Naive thymus-derived CD4-positive, alpha-beta T cell (primary cell): ENCODE measurements at regions not wholly inside any gene's neighbourhood (a gene's known extent, or its start where the extent isn't known, plus 50 kb on each side); places are given as distances from the start of the nearest gene placed in this dataset.
"Not testable (repeated sequence)": the region's sequence is repeated elsewhere in the genome, so short reads cannot be mapped to it uniquely, and the experiment has no call there.

Experiments
- ATAC-seq: fragments of 150-1000 bp; cut with Tn5 transposase; 2 replicates; pipeline ENCODE4 v1.10.0; 2021; ENCODE audit warnings: mild to moderate bottlenecking, moderate library complexity
- CTCF ChIA-PET: fragments of 350-600 bp; sonication (Branson Sonifier 250); formaldehyde crosslinking; loops from one replicate; lab custom pipeline; 2021; ENCODE audit warnings: antibody characterized with exemption; lab: Charles Lee
- POLR2A ChIA-PET: fragments of 350-600 bp; sonication (Branson Sonifier 250); formaldehyde crosslinking; loops from one replicate; lab custom pipeline; 2021; ENCODE audit warnings: antibody characterized with exemption, inconsistent platforms; lab: Charles Lee
- DNase-seq, 9 donors: peaks; one replicate each; pipeline versions ENCODE4 v3.0.0 to v3.0.0-alpha.2; 2020 to 2022; ENCODE audit warnings: mixed read lengths in 1 of 9
- H3K27ac ChIP-seq: one replicate; pipeline ENCODE4 v1.7.0; 2013; ENCODE audit warnings: mild to moderate bottlenecking, low read depth, low read length, moderate library complexity
- H3K27me3 ChIP-seq, 2 donors: one replicate each; pipeline ENCODE4 v1.7.0; 2013; ENCODE audit warnings: low read length in 2 of 2, mild to moderate bottlenecking in 2 of 2, moderate library complexity in 2 of 2; ENCODE audit not compliant: control insufficient read depth in 2 of 2, insufficient read depth in 2 of 2
- H3K36me3 ChIP-seq, 3 experiments: 1 replicate in 2 of 3; 2 replicates in 1 of 3; pipeline ENCODE4 v1.7.0; 2013; ENCODE audit warnings: low read length in 3 of 3, mild to moderate bottlenecking in 3 of 3, moderate library complexity in 1 of 3; ENCODE audit not compliant: insufficient read depth in 3 of 3, control insufficient read depth in 2 of 3
- H3K4me1 ChIP-seq, 2 donors: one replicate each; pipeline ENCODE4 v1.7.0; 2013; ENCODE audit warnings: low read length in 2 of 2, mild to moderate bottlenecking in 2 of 2, moderate library complexity in 1 of 2; ENCODE audit not compliant: control insufficient read depth in 2 of 2, insufficient read depth in 2 of 2
- H3K4me3 ChIP-seq: 2 replicates; pipeline ENCODE4 v1.7.0; 2013; ENCODE audit warnings: mild to moderate bottlenecking, low read length
- H3K9me3 ChIP-seq, 3 experiments: 1 replicate in 2 of 3; 2 replicates in 1 of 3; pipeline ENCODE4 v1.7.0; 2013; ENCODE audit warnings: low read length in 3 of 3; ENCODE audit not compliant: control insufficient read depth in 2 of 3
- H3K27ac Mint-ChIP-seq, 9 donors: one replicate each; pipeline ENCODE4 v1.8.0; 2020 to 2022; ENCODE audit warnings: mixed read lengths in 9 of 9, mild to moderate bottlenecking in 8 of 9, moderate library complexity in 5 of 9, inconsistent platforms in 2 of 9
- H3K27me3 Mint-ChIP-seq, 5 donors: one replicate each; pipeline ENCODE4 v1.8.0; 2021 to 2022; ENCODE audit warnings: mixed read lengths in 5 of 5, mild to moderate bottlenecking in 1 of 5
- H3K36me3 Mint-ChIP-seq, 5 donors: one replicate each; pipeline ENCODE4 v1.8.0; 2020 to 2022; ENCODE audit warnings: mixed read lengths in 5 of 5, mild to moderate bottlenecking in 3 of 5, inconsistent platforms in 1 of 5
- H3K4me1 Mint-ChIP-seq, 7 donors: one replicate each; pipeline ENCODE4 v1.8.0; 2020 to 2022; ENCODE audit warnings: mixed read lengths in 7 of 7, mild to moderate bottlenecking in 3 of 7, inconsistent platforms in 1 of 7
- H3K4me3 Mint-ChIP-seq, 10 donors: one replicate each; pipeline ENCODE4 v1.8.0; 2020 to 2022; ENCODE audit warnings: mild to moderate bottlenecking in 10 of 10, mixed read lengths in 10 of 10, moderate library complexity in 6 of 10, inconsistent platforms in 2 of 10
- H3K9me3 Mint-ChIP-seq, 11 donors: one replicate each; pipeline ENCODE4 v1.8.0; 2020 to 2022; ENCODE audit warnings: mixed read lengths in 11 of 11, mild to moderate bottlenecking in 4 of 11, inconsistent platforms in 1 of 11, moderate library complexity in 1 of 11
- intact Hi-C, 2 donors: fragments of 100-400 bp; cut with micrococcal nuclease; formaldehyde crosslinking; loops; one replicate each; pipeline ENCODE4 v1.15.1; 2023

DNA sequence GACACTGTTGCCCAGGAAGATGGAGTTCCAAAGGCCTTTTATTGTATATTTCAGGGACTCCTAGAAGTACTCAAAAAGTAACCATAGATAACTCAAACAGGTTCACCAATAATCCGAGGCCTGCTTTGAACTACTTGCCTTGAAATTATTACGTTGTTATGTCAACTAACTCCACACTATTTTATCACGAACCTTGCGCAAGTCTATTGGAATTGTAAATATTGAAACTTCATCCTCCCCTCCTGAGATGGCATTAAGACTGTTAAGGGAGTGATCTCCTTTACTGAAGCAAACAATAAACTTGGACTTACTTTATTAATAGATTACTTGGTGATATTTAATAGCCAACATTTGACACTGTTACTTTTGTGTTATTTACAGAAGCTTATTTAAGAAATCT lies 199.6 kb upstream of the GADL1 start:
- no peak overlapping the region for H3K4me3 Mint-ChIP-seq
- peaks cover 0 to 21% (median 9%) of the 10 kb centered on the region in 7 donors for H3K4me1 Mint-ChIP-seq
- H3K9me3 Mint-ChIP-seq: peaks cover 0 to 2% (median 0%) of the 10 kb centered on the region in 11 donors
- H3K36me3 Mint-ChIP-seq: peaks cover 0 to 5% (median 0%) of the 10 kb centered on the region in 5 donors
- DNase-seq (no peak), ATAC-seq (no peak)
- no peaks in the 10 kb centered on the region for H3K27me3 ChIP-seq
- no peaks in the 10 kb centered on the region for H3K36me3 ChIP-seq
- intact Hi-C loops: no loop called here
- H3K27ac Mint-ChIP-seq: no peak overlapping the region
- H3K27me3 Mint-ChIP-seq: peaks cover 0 to 5% (median 0%) of the 10 kb centered on the region in 5 donors
- no peak overlapping the region for H3K4me3 ChIP-seq
- no peaks in the 10 kb centered on the region for H3K9me3 ChIP-seq
- ChIA-PET POLR2A (no interaction called here), CTCF (no interaction called here)
- H3K4me1 ChIP-seq: no peaks in the 10 kb centered on the region
- H3K27ac ChIP-seq: no peak overlapping the region

GRCh38 chr3:31095255-31095654 lies 200.8 kb upstream of the GADL1 start:
- ATAC-seq: no peak
- no peak overlapping the region for H3K27ac ChIP-seq
- intact Hi-C loops: no loop called here

DNA sequence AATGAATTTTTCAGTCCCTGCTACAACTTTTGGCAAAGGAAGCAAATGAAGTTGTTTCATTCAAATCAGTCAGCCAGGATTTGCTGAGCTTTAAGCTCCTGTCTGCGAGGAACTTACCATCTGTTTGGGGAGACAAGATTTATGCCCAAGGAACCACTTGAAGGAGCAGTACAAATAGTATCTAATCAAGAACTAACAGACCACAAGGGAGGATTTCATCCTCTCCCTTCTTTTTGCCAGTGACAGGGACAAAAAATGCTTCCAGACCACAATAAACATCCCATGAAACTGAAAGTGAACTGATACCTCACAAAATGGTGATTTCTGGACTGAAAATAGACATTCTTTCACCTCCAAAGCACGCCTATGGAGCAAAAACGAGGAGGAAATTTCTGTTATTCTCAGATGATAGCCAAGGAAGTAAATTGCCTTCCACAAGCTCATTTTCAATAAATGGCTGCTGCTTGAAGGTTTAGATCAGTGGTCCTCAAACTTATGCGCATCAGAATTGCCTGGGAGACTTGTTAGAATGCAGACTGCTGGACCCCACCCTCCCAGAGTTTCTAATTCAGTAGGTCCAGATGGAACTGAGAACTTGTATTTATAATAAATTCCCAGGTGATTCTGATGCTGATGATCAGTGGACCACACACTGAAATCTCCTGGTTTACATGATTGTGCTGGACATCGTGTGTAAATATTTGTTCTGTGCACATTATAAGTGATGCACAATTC lies 202.4 kb upstream of the GADL1 start:
- intact Hi-C loops: no loop called here
- ATAC-seq (no peak), DNase-seq (no peak)
- ChIA-PET POLR2A (no interaction called here), CTCF (no interaction called here)
- no peaks in the 10 kb centered on the region for H3K4me1 ChIP-seq
- H3K27me3 ChIP-seq: no peaks in the 10 kb centered on the region
- no peaks in the 10 kb centered on the region for H3K36me3 ChIP-seq
- peak overlapping the region in 1 of 9 donors; percentile 31 for H3K27ac Mint-ChIP-seq
- peaks cover 2 to 24% (median 13%) of the 10 kb centered on the region in 7 donors for H3K4me1 Mint-ChIP-seq
- H3K9me3 ChIP-seq: no peaks in the 10 kb centered on the region
- H3K27me3 Mint-ChIP-seq: peaks cover 0 to 5% (median 0%) of the 10 kb centered on the region in 5 donors
- H3K4me3 ChIP-seq: no peak overlapping the region
- H3K36me3 Mint-ChIP-seq: peaks cover 0 to 10% (median 0%) of the 10 kb centered on the region in 5 donors
- H3K9me3 Mint-ChIP-seq: peaks cover 0 to 4% (median 0%) of the 10 kb centered on the region in 11 donors
- H3K27ac ChIP-seq: no peak overlapping the region
- peak overlapping the region in 1 of 10 donors; percentile 57 for H3K4me3 Mint-ChIP-seq

More at GRCh38 chr3:31095255-31095654, 200.8 kb upstream of the GADL1 start:
- Histone ChIP-seq H3K4me3 (no peak overlapping the region), H3K27me3 (no peaks in the 10 kb centered on the region), H3K36me3 (no peaks in the 10 kb centered on the region), H3K4me1 (no peaks in the 10 kb centered on the region), H3K9me3 (no peaks in the 10 kb centered on the region)
- Mint-ChIP-seq H3K4me1 (peaks cover 0 to 21% (median 9%) of the 10 kb centered on the region in 7 donors), H3K27me3 (peaks cover 0 to 5% (median 0%) of the 10 kb centered on the region in 5 donors), H3K27ac (no peak overlapping the region), H3K4me3 (no peak overlapping the region), H3K9me3 (peaks cover 0 to 4% (median 0%) of the 10 kb centered on the region in 11 donors), H3K36me3 (peaks cover 0 to 5% (median 0%) of the 10 kb centered on the region in 5 donors)
- POLR2A ChIA-PET: no interaction called here
- no peak for DNase-seq
- CTCF ChIA-PET: interaction anchor here (0.6 kb wide), 1 partner anchor 1365 kb away, joined by 9 read pairs; no protein-coding TSS in a partner anchor

DNA sequence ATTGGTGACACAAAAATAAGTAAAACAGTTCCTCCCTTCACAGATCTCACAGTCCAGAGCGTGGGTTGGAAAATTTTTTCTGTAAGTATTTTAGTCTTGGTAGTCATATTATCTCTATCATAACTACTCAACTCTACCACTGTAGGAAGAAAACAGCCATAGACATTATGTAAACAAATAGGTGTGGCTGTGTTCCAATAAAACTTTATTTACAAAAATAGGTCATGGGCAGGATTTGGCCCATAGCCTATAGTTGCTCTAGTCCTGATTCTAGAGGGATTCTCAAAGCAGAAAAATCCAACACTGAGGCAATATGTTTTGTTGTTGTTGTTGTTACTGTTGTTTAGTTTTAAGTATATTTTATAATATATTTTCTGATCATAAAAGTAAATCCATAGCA lies 206.1 kb upstream of the GADL1 start:
- Mint-ChIP-seq H3K27ac (no peak overlapping the region), H3K4me3 (no peak overlapping the region), H3K36me3 (peaks cover 0 to 14% (median 0%) of the 10 kb centered on the region in 5 donors), H3K9me3 (peaks cover 0 to 9% (median 0%) of the 10 kb centered on the region in 11 donors), H3K27me3 (no peaks in the 10 kb centered on the region), H3K4me1 (peaks cover 2 to 28% (median 13%) of the 10 kb centered on the region in 7 donors)
- Histone ChIP-seq H3K27me3 (no peaks in the 10 kb centered on the region), H3K9me3 (no peaks in the 10 kb centered on the region), H3K36me3 (no peaks in the 10 kb centered on the region), H3K4me1 (no peaks in the 10 kb centered on the region), H3K4me3 (no peak overlapping the region), H3K27ac (no peak overlapping the region)
- intact Hi-C loops: no loop called here
- ATAC-seq (no peak), DNase-seq (no peak)
- ChIA-PET POLR2A (no interaction called here), CTCF (no interaction called here)

DNA sequence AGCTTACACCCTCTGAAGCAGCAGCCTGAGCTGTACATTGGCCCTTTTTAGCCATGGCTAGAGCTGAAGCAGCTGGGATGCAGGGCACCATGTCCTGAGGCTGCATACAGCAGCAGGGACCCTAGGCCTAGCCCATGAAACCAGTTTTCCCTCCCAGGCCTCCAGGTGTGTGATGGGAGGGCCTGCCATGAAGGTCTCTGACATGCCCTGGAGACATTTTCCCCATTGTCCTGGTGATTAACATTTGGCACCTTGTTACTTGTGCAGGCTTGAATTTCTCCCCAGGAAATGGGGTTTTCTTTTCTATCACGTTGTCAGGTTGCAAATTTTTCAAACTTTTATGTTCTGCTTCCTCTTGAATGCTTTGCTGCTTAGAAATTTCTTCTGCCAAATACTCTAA lies 206.8 kb upstream of the GADL1 start:
- intact Hi-C loops, POLR2A ChIA-PET: not testable (repeated sequence)
- peaks cover 2 to 31% (median 9%) of the 10 kb centered on the region in 7 donors for H3K4me1 Mint-ChIP-seq

DNA sequence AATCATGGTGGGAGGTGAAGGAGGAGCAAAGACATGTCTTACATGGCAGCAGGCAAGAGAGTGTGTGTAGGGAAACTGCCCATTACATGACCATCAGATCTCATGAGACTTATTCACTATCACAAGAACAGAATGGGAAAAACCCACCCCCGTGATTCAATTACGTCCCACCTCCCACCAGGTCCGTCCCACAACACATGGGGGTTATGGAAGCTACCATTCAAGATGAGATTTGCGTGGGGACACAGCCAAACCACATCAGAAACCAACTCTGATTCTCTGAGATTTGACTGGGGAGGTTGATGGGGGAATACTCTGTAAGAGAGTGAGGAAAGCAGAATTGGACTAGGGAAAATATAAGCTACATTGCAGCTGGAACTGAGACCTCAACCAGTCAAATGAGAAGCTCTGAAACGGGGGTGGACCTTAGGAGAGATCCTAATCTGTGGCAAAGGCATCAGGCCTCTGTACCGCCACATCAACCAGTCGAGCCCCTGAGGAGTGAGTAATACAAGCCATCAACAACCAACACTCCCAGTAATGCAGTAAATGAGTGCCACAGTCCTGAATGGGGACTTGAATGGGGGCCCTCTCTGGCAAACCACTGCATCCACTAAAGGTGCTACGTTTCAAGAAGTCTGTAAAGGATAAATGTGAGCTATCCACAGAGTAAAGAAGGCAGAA lies 207.9 kb upstream of the GADL1 start:
- peak overlapping the region in 1 of 9 donors; percentile 7 for H3K27ac Mint-ChIP-seq
- no peaks in the 10 kb centered on the region for H3K27me3 Mint-ChIP-seq
- peaks cover 0 to 11% (median 0%) of the 10 kb centered on the region in 5 donors for H3K36me3 Mint-ChIP-seq
- DNase-seq (peak in 1 of 9 donors; percentile 39), ATAC-seq (no peak)
- H3K27me3 ChIP-seq: no peaks in the 10 kb centered on the region
- peaks cover 0 to 9% (median 0%) of the 10 kb centered on the region in 11 donors for H3K9me3 Mint-ChIP-seq
- peaks cover 0 to 29% (median 4%) of the 10 kb centered on the region in 7 donors for H3K4me1 Mint-ChIP-seq
- H3K4me1 ChIP-seq: no peaks in the 10 kb centered on the region
- no peak overlapping the region for H3K4me3 ChIP-seq
- H3K9me3 ChIP-seq: no peaks in the 10 kb centered on the region
- intact Hi-C loops: no loop called here
- POLR2A ChIA-PET: no interaction called here
- H3K27ac ChIP-seq: no peak overlapping the region
- no peak overlapping the region for H3K4me3 Mint-ChIP-seq
- CTCF ChIA-PET: no interaction called here
- H3K36me3 ChIP-seq: no peaks in the 10 kb centered on the region

More for the DNA sequence above, 206.8 kb upstream of the GADL1 start:
- H3K4me3 Mint-ChIP-seq, H3K27me3 ChIP-seq, DNase-seq, H3K9me3 ChIP-seq, H3K27ac ChIP-seq, H3K27me3 Mint-ChIP-seq, H3K36me3 ChIP-seq, CTCF ChIA-PET, H3K4me1 ChIP-seq, H3K9me3 Mint-ChIP-seq, H3K4me3 ChIP-seq, ATAC-seq: not testable (repeated sequence)
- Mint-ChIP-seq H3K36me3 (peaks cover 0 to 14% (median 0%) of the 10 kb centered on the region in 5 donors), H3K27ac (peak overlapping the region in 1 of 9 donors; percentile 10)
